EL (cell line): ENCODE measurements at regions not wholly inside any gene's neighbourhood (a gene's known extent, or its start where the extent isn't known, plus 50 kb on each side); places are given as distances from the start of the nearest gene placed in this dataset.

Experiments
- DNase-seq: peaks from one replicate; pipeline ENCODE4 v3.0.0-alpha.2; 2016

DNA sequence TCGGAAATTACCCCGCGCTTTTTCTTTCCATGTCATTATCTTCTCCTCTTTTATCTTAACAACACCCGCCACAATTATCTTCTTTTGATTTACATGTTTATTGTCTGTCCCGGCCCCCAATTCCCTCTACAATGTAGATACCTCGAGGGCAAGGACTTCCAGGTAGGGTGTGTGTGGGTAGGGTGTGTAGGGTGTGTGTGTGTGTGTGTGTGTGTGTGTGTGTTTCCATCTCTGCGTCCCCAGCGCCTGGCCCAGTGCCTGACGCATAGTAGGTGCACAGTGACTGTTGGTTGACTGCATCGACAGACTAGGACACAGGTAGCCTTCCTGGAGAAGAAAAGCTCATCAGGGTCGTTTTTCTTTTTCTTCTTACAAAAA is 103.1 kb downstream of the UCHL1 start:
- DNase-seq = no peak

DNA sequence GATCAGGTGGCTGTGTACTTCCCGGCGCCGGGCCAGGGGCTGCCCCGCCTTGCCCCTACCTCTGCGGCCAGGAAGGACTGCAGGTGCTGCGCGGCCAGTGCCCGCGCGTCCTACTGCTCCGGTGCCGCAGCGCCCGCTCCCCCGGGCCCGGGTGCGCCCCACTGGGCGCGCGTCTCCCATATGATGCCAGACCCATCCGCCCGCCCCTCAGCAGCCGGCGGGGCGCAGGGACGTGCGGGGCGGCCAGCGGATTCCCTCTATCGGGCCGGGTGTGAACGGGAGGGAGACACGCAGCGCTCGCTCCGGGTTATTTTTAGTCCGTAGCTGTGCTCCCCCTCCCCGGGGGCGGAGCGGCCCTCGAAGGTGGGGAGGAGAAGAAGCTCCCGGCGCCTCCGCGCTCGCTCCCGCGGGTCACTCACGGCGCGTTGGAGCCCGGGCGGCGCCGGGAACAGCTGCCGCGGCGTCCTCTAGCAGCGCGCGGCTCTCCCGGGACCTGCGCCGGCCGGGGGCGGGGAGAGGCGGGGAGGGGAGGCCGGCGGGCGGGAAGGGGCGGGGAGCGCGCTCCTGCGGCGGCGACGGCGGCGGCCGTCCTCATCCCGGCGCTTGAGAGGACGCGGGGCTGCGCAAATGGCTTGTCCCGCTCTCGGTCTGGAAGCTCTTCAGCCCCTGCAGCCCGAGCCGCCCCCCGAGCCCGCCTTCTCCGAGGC is 103.6 kb downstream of the UCHL1 start:
- DNase-seq = peak; percentile 80

- DNase-seq = peak; percentile 74
Measured at GRCh38 chr4:41360921-41361793, 104.4 kb downstream of the UCHL1 start.

DNA sequence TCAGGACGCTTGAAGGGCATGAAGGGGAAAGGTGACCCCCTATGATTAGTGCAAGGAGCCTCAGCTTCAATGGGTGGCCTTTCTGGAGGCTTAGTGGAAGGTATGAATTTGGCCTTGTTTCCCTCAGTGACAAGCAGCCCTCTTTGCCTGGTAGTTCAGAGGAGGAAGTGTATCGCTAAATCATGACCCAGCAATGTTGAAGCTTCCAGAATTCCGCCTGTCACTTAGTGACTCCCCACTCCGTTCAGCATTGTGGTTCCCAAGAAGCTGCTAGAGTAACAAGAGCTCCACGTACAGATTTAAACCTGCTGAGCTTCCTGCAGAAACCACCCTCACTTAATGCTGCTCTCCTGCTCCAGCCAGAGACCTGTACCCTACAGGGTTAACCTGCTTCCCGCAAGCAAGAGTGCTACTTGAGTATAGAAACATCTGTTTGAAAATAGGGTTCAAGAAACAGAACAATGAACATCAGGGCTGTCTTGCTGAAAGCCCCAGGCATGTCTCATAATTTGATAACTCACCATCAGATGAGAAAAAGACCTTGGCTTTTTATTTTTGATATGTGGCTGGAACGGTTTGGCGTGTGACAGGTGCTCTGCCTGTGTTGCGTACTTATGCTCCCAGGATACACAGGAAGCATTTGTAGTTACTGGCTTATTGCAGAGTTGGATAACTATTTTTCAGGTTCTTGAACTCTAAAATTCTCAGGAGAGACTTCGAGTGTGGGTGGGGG is 105.2 kb downstream of the UCHL1 start:
- DNase-seq = peak; percentile 54

GRCh38 chr4:41362621-41363383 is 106.1 kb downstream of the UCHL1 start:
- no peak for DNase-seq

- peak; percentile 83 for DNase-seq
Measured at GRCh38 chr4:41363384-41363981, 106.8 kb downstream of the UCHL1 start.

- no peak for DNase-seq
Measured at GRCh38 chr4:41364876-41365275, 108.1 kb downstream of the UCHL1 start.

DNA sequence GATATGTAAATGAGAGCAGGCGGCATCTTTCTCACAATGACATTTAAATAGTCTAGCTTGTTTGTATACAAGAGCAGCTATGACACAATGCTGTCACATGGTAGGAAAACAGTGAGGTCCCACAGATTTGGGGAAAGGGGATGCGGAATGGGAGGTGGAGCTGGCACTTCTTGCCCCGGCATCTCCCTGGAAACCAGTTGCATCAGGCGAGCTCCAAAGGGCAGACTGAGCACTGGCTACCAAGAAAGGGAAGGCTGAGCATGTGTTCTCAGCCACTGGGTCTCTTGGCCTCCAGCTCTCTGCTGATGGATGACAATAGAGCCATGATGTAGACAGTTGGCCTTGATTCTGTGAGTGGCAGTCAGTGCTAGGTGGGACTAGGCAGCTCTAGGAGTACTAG is 109.0 kb downstream of the UCHL1 start:
- no peak for DNase-seq

- peak; percentile 21 for DNase-seq
Measured at GRCh38 chr4:41366911-41367517, 110.3 kb downstream of the UCHL1 start.

DNA sequence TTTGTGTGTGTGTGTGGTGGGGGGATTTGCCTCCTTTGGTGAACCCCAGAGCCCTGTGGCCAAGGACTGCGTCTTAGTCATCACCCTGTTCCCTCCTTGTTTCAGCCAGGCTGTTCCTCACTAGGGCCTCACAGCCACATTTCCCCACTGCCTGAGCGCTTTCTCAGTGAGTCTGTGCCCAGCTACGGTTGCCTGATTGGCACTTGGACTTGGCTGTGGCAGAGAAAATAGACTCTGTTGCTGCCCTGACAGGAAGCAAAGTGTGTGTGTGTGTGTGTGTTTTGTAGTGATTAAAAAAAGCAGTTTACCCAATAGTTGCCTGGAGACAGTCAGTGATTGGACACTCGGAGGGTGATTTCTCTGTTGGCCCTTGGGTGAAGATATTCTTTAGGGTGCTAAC is 113.0 kb downstream of the UCHL1 start:
- peak; percentile 6 for DNase-seq

DNA sequence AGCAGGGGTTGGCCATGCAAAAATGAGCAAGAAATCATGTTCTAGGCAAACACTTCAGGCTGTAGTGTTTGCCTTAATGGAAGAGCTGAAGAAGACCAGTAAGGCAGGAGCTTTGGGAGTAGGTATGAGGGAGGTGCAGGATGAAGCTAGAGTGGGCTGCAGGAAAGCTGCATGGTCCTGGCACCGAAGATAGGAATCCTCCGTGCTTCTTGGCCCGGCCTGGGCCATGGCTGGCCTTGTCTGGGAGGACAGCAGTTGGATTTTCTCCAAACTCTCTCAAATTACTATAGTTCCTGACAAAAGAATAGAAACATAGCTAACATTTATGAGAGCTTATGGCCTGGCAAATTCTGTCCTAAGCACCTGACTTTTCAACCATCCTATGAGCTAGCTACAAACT is 116.5 kb downstream of the UCHL1 start:
- no peak for DNase-seq

- DNase-seq = no peak
Measured at GRCh38 chr4:41374490-41374889, 117.8 kb downstream of the UCHL1 start.

DNA sequence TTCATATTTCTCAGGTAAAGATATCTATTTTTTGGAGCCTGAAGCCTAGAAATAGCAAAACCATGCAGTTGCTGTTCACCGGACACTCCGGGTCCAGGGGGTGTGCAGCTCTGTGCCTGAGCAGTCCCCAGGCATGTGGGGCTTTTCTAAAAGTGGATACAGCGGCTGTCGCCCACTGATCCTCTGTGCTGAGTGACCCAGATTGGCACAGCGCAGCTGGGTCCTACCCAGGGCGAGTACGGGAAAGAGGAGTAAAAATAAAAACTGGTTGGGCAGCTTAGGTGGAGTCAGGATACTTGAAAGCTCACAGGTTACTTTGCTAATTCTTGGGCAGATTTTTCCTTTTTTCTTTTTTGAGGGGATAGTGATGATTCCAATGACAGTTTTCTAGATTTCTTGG is 118.8 kb downstream of the UCHL1 start:
- no peak for DNase-seq

GRCh38 chr4:41377196-41377595 is 120.5 kb downstream of the UCHL1 start:
- DNase-seq = no peak

GRCh38 chr4:41379230-41379629 is 122.5 kb downstream of the UCHL1 start:
- peak; percentile 25 for DNase-seq

DNA sequence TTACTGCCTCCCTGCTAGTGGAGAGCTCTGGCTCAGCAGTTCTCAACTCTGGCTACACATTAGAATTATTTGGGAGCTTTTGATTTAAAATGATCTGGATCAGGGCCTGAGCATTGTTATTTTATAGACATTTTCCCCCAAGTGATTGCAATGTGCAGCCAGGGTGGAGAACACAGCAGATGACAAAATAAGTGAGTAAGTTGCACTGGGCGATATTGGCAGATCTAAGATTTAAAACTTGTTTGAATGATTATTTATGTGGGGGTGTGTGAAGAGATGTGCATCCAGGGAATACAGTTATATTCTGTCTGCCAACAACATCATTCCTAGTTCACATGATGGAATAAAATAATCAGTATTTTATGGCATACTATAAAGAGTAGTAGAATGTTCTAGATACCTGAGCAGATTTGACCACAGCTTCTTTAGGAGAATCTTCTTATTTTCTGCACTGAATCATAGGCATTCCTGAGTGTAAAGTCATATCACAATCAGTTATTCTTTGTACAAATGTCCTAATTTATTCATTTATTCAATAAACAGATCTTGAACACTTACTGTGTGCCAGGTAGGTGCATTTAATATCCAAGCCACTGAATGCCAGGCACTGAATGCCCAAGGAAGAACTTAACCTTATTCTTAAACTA is 123.9 kb downstream of the UCHL1 start:
- DNase-seq = no peak

DNA sequence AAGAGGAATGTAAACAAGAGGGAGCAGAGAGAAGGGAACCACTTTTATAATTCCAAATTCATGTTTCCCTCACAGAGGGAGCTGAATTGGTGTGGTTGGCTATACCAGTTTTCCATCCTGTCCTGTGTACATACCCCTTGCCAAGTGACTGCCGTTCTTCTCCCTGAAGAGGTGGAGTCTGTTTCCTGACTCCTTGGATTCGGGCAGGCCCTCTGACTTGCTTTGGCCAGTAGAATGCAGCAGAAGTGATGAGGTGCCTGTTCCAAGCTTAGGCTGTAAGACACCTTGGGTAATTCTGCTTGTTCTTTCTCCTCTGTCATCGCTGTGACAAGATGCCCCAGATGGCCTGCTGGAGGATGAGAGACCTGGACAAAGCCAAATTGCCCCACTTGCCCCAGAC is 124.7 kb downstream of the UCHL1 start:
- no peak for DNase-seq

DNA sequence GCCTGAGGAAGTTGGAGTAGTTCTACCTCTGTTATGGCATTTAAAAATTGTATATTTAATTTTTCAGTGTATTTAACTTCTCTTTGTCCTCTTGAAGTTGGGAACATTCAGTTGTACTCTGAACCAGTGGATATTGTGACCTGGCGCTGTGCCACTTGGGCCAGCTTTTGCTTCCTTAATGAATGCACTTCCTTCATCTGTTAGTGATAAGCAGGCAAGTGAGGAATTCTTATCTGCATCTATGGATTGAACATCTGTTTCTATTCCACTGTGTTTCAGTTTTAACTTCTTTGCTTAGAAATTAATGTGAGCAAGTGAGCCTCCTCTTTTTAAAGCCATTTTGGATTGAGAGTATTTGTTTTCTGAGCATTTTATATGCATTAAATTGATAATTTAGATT is 128.3 kb downstream of the UCHL1 start:
- peak; percentile 50 for DNase-seq

DNA sequence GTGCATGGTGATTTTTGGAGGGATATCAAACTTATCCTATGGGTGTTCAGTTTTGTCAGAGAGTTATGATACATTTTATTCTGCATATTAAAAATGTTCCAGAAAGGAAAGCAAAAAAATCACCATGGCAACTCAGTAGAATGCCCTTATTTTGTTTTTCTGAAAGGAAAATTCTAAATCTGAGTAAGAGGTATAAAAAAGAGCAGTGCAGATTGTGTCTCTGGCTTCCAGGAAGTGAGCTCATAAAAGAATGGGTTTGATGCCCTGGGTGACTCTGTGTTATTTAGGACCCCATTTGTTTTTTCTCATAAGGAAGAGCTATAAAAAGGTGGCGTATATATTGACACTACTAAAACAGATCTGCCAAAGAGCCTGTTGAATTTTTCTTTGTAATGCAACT is 128.8 kb downstream of the UCHL1 start:
- no peak for DNase-seq

DNA sequence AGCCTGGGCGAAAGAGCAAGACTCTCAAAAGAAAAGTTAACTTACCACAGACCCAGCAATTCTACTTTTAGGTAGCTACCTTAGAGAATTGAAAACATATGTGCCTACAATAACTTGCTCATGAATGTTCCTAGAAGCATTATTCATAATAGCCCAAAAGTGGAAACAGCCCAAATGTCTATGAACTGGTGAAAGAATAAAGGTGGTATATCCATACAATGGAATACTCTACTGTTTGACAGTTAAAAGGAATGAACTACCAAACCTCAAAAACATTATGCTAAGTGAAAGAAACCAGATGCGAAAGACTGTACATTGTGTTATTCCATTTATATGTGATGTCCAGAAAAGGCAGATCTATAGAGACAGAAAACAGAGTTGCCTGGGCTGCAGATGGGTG is 131.4 kb downstream of the UCHL1 start:
- no peak for DNase-seq

DNA sequence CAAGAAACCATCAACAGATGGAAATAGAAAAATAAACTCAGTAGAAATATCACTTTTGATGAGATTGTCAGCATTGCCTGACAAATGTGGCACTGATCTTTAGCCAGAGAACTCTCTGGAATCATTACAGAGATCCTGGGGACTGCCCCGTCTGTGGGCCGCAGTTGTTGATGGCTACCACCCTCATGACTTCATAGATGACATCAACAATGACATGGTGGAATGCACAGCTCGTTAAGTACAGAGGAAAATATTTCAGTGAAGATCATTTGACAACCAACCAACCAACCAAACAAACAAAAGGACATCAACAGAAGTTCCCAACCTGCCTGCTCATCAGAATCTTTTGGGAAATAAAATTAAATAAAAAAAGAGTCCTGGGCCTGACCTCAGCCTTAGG is 132.6 kb downstream of the UCHL1 start:
- no peak for DNase-seq

GRCh38 chr4:41390661-41391060 is 133.9 kb downstream of the UCHL1 start:
- DNase-seq = no peak
